HG03039 (cell line): ENCODE measurements at regions not wholly inside any gene's neighbourhood (a gene's known extent, or its start where the extent isn't known, plus 50 kb on each side); places are given as distances from the start of the nearest gene placed in this dataset.

Source experiments
- ATAC-seq: cut with Tn5 transposase; IDR thresholded peaks from one replicate; pipeline ENCODE4 v1.9.1; 2021; ENCODE audit warnings: mild to moderate bottlenecking, moderate library complexity; ENCODE audit not compliant: unreplicated experiment

- ATAC-seq: no peak
Measured at GRCh38 chr2:76584474-76584873, 873.8 kb upstream of the GCFC2 start.

DNA sequence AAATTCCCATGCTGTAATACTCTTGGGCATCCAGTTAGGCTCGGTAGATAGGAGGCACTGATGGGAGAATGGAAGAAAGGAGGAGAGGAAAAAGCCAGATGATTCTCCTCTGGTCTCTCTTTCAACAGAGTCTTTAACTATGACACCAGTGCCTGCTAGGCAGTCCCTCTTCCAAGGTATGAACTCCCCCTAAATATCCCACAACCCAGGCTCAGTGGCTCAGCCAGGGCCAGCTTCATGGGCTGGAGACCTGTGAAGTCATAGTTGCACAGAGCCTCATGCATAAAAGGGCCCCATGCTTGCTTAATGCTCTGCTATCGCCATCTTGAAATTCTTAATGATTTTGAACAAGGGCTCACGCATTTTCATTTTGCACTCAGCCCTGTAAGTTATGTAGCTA, 869.2 kb upstream of the GCFC2 start:
- no peak for ATAC-seq

DNA sequence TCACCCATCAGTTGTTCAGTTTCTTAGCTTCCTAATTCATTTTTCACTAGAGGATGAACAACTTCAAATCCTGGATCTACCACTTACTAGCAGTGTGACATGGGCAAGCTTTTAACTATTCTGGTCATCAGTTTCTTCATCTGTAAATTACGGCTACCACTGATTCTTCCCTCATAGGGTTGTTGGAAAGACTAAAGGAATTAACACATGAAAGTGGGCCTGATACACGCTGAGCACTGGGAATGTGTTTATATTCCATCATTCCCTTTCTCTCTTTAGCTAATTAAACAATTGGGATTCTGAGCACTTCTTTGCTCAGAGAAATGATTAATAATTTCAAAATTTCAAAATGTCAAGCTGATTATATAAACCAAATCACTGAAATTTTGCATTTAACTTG, 862.3 kb upstream of the GCFC2 start:
- ATAC-seq: no peak

- no peak for ATAC-seq
Measured at GRCh38 chr2:76569819-76570218, 859.1 kb upstream of the GCFC2 start.

GRCh38 chr2:76567478-76567877, 856.8 kb upstream of the GCFC2 start:
- no peak for ATAC-seq

DNA sequence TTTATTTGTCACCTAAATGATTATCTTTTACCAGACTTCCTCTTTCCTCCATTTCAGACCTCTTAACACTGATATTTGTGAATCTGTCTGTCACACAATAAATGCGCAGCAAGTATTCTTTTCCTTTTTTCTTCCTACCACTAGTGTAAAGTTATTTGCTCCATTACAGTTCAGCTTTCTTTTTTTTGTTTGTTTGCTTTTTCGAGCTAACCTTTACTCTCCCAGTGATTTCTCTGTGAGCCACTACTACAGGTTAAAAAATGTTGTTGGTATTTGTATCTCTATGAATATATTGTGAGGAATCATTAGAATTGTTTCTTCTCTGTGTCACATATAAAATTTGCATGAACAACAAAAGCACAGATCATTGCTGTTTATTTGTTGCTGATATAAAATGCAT, 854.0 kb upstream of the GCFC2 start:
- no peak for ATAC-seq

- ATAC-seq: no peak
Measured at GRCh38 chr2:76563730-76564129, 853.0 kb upstream of the GCFC2 start.

GRCh38 chr2:76558157-76558556, 847.4 kb upstream of the GCFC2 start:
- no peak for ATAC-seq

- ATAC-seq: no peak
Measured at GRCh38 chr2:76556018-76556417, 845.3 kb upstream of the GCFC2 start.

DNA sequence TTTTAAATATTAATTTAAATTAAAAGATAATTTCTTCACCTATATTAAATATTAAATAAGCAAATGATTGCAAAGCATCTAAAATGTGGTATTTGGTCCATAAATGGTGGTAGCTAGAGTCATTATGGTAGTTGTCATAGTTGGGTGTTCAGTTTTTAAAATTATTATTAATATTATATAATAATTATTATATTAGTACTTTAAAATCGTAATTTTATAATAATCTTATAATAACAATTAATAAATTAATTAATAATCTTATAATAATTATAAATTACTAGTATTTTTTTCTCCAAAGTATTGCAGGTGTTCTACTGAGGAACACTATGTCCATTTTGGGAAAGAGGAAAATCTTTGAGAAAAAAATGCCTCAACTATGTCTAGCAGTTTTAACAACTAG, 835.5 kb upstream of the GCFC2 start:
- ATAC-seq: no peak

DNA sequence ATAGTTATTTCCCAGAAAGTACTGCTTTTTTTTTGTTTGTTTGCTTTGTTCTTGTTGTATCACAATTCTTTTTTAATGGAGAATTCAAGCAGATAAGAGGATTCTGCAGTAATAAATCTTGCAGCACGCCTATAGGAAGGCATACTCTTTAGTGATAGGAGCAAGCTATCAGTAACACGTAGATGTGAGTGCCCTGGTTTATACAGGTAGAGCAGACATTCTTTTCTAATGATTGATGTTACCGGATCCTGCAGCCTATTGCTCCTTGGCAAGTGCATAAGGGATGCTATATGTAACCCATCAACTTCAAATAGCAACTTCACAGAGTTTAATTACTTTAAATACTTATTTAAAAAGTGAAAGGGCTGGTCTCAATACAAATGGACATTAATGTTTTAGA, 834.2 kb upstream of the GCFC2 start:
- ATAC-seq: no peak

DNA sequence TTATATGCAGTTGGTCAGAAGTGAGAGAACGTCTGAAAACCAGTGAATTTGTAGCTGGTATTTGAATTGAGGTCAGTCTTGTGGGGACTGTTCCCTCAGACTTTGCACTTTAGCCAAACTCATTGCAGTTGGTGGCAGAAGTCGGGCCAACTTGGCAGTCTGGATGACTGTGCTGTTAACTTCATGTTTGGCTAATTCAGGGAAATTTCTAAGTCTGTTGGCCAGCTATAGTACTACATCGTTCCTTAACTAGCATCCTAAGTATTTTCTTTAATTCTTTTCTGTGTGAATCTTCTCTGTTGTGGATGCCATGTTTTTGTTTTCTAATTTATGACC, 806.8 kb upstream of the GCFC2 start:
- no peak for ATAC-seq

GRCh38 chr2:76516861-76517573, 806.3 kb upstream of the GCFC2 start:
- ATAC-seq: no peak

DNA sequence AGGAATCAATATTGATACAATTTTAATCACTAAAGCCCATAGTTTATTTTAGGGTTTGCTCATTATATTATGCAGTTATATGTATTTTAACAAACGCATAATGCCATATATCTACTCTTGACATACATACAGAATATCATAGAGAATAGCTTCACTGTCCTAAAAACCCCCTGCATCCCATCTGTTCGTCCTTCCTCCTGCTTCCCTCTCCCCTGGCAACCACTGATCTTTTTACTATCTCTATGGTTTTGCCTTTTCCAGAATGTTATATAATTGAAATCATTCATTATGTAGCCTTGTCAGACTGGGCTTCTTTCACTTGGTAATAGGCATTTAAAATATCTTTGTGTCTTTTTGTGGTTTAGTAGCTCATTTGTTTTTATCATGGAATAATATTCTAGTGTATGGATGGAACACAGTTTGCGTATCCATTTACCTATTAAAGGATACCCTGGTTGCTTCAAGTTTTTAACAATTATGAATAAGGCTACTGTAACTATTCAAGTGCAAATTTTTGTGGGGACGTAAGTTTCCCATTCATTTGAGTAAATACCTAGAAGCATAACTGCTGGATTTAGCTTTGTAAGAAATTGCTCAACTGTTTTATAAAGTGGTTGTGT, 801.6 kb upstream of the GCFC2 start:
- ATAC-seq: no peak

DNA sequence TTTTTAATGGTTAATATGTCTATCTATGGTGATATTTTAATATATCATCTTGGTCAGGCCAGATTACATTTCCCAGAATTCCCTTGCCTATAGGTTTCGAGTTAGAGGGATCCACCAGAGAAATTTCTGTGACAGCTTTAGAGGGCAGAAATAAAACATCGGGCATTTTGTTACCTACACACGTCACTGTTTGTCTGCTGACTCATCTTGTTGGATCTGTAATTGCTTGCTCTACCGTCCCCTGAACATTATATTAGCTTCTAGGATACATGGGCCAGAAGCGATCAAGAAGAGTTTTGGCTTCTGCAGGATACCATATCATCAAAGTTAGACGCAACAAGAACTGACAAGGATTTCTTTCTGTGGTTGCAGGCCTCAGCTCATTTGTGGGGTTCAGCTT, 795.8 kb upstream of the GCFC2 start:
- no peak for ATAC-seq

- no peak for ATAC-seq
Measured at GRCh38 chr2:76501641-76502040, 790.9 kb upstream of the GCFC2 start.

DNA sequence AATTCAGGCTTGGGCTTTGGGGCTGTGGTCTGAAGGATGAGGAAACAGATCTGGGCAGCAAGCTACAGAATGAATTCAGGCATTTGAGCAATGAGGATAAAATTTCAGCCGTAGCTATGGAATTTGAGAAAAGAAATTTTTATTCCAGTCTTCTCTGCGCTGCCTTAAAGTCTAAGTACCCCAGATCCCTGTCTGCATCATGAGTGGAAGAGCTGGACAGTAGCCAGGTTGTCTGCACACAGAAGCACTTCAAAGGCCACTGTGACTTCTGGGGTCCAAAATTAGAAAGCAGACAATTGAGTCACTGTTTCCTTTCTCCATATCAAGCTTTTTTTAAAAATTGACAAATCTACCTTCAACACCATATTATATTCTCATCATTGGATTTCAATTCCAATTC, 787.6 kb upstream of the GCFC2 start:
- ATAC-seq: no peak

DNA sequence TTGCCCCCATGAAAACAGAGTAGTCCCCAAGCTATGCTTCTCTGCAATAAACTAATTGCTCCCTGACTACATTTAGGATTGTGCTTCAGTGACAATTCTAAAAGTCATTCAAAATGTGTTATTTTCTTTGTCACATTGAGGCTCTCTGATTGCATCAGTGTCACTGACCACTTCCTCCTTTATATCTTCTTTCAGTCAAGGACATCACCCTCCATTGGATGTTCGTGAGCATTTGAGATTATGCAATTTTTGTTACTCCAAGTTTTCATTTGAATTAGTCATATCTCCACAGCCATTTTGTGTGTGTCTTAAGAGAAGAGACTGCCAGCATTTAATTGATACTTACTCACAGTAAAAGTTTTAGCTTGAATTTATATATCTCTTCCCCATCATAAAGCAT, 780.8 kb upstream of the GCFC2 start:
- ATAC-seq: no peak

DNA sequence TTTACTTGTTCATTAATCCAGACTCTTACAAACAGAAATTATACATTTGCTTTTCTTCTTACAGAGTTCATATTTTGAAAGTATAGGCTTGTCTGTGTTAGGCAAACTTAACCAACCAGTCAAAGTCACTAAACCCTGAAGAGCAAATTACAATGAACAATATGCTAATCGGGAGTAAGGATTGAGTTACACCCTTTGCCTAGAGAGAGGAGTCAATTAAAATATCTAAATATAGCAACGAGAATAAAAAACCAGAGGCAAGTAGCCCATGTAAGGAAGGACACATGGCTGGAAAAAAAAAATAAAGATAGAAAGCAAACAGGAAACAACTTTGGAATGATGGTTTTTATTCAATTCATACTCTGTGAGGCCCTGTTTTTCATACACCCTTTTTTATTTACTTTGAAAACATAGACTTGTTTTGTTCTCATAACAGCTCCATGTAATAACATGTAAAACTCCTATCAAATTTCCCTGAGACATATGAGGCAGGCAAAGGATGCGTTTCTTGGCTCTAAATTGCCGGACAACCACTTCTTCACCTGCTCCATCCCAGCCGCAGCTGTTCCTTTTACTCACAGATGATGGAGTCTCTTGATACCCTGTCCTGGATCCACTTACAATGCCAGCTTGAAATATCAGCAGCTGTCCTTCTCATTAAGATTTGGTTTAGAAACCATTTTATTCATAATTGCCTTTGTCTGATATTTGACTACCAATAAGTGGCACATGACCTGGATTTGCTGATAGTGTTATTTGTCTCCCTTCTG, 767.7 kb upstream of the GCFC2 start:
- no peak for ATAC-seq

- ATAC-seq: no peak
Measured at GRCh38 chr2:76472946-76473345, 762.2 kb upstream of the GCFC2 start.

DNA sequence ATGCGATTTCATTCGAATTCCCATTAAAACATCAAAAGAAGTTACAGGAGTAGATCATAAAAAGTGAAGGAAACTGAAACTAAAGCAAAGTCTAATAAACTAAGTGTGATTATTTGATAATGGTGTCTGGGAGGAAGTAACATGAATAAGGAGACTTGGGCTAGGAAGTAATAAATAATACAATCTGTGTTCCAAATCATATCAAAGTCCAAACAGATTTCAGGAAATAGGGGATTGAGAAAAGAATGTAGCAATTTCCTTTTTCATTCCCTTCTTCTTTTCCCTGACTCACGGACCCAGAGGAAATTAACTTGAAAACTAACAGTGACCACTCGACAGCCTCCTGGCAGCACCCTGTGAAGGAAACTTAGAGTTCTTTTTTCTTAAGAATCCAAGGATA, 758.4 kb upstream of the GCFC2 start:
- no peak for ATAC-seq

DNA sequence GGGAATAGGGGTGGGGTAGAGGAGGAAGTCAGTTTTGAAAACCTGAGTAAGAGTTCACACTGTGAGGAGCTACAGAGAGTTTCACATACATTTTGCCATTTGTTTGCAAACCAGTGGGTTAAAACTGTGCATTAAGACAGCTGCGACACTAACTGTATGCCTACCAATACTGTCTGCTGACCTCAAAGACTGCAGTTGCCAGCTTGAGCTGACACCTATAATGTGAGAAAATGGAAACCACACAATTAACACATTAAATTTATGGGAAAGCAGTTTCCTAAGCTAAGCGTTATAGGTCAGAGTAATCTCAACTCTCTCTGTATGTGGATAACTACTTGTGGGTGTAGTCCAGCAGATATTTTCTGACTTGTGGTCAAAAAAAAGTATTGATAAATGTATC, 756.6 kb upstream of the GCFC2 start:
- no peak for ATAC-seq
